ENCODE measurements at regions not wholly inside any gene's neighbourhood (a gene's known extent, or its start where the extent isn't known, plus 50 kb on each side); places are given as distances from the start of the nearest gene placed in this dataset.

GRCh38 chr4:151991884-151992167 lies 231.0 kb upstream of the GATB start:
- no peak overlapping the region for H3K9ac ChIP-seq (ENCODE audit: low read length)
- no peak overlapping the region for H3K4me3 ChIP-seq (ENCODE audit: low read length)
- intact Hi-C loops (cut with micrococcal nuclease): loop anchor here (2.0 to 5.0 kb wide), 2 partner anchors 43 to 230 kb away; partner anchors contain the start of gene GATB
- no peaks in the 10 kb centered on the region for H3K36me3 ChIP-seq (ENCODE audit: low read depth, low read length)
- no peaks in the 10 kb centered on the region for H3K9me3 ChIP-seq (ENCODE audit: low read length)
- no peaks in the 10 kb centered on the region for H3K79me2 ChIP-seq (ENCODE audit: low read length)
- POLR2A ChIA-PET (ENCODE audit: unreplicated experiment): no interaction called here
- no peak for TF ChIP-seq CTCF (conservative IDR thresholded peaks at IDR 0.05; ENCODE audit: low read depth, low read length)
- no peak for TF ChIP-seq EZH2phosphoT487 (IDR thresholded peaks at IDR 0.05; ENCODE audit: borderline replicate concordance, low read length)
- no peak for TF ChIP-seq EZH2 (IDR thresholded peaks at IDR 0.05; ENCODE audit: low read length, unreplicated experiment)
- no peaks in the 10 kb centered on the region for H3F3A ChIP-seq (ENCODE audit: low read length, unreplicated experiment)
- no peaks in the 10 kb centered on the region for H3K9me2 ChIP-seq (replicated peaks; ENCODE audit: low read length)
- no peak for DNase-seq
- BruUV-seq (replicated peaks): no TSS peak
- H3K27me3 ChIP-seq (ENCODE audit: low read length): no peaks in the 10 kb centered on the region
- peaks cover 23% of the 10 kb centered on the region for H3K4me1 ChIP-seq (ENCODE audit: insufficient read depth, low read length)
- CTCF ChIA-PET: no interaction called here
- ATAC-seq: no peak
- H3K27ac ChIP-seq (ENCODE audit: low read length): no peak overlapping the region
- no peak overlapping the region for H3K4me2 ChIP-seq (ENCODE audit: low read length)
- H4K20me1 ChIP-seq (ENCODE audit: low read length): no peaks in the 10 kb centered on the region
- H2AFZ ChIP-seq (ENCODE audit: low read length): no peak overlapping the region

GRCh38 chr4:151991001-151991883 lies 230.4 kb upstream of the GATB start:
- intact Hi-C loops (cut with micrococcal nuclease): loop anchor here (2.0 to 5.0 kb wide), 2 partner anchors 42 to 229 kb away; partner anchors contain the start of gene GATB
- no TSS peak for BruUV-seq (replicated peaks)

GRCh38 chr4:151990201-151990600 lies 229.4 kb upstream of the GATB start:
- H4K20me1 ChIP-seq (ENCODE audit: low read length): no peaks in the 10 kb centered on the region
- H3K36me3 ChIP-seq (ENCODE audit: low read depth, low read length): no peaks in the 10 kb centered on the region
- H3K4me2 ChIP-seq (ENCODE audit: low read length): peak overlapping the region; percentile 76
- H3K4me1 ChIP-seq (ENCODE audit: insufficient read depth, low read length): peaks cover 23% of the 10 kb centered on the region
- H3K9ac ChIP-seq (ENCODE audit: low read length): peak overlapping the region; percentile 71
- DNase-seq (peak; percentile 95), ATAC-seq (peak; percentile 91)
- peak overlapping the region; percentile 58; the same call in 1 of the 2 replicates for H2AFZ ChIP-seq (ENCODE audit: low read length)
- no peaks in the 10 kb centered on the region for H3K9me2 ChIP-seq (replicated peaks; ENCODE audit: low read length)
- TF ChIP-seq CTCF (conservative IDR thresholded peaks at IDR 0.05; ENCODE audit: low read depth, low read length) (no peak), EZH2phosphoT487 (IDR thresholded peaks at IDR 0.05; ENCODE audit: borderline replicate concordance, low read length) (no peak), EZH2 (IDR thresholded peaks at IDR 0.05; ENCODE audit: low read length, unreplicated experiment) (no peak)
- no peaks in the 10 kb centered on the region for H3F3A ChIP-seq (ENCODE audit: low read length, unreplicated experiment)
- H3K27ac ChIP-seq (ENCODE audit: low read length): peak overlapping the region; percentile 97
- POLR2A ChIA-PET (ENCODE audit: unreplicated experiment): interaction anchor here (0.6 kb wide), 1 partner anchor 117 kb away, joined by 3 read pairs; no protein-coding TSS in a partner anchor
- intact Hi-C loops (cut with micrococcal nuclease): loop anchor here (1.0 to 5.0 kb wide), 4 partner anchors 21 to 228 kb away; partner anchors contain the start of gene GATB
- H3K9me3 ChIP-seq (ENCODE audit: low read length): no peaks in the 10 kb centered on the region
- peak overlapping the region; percentile 41 for H3K4me3 ChIP-seq (ENCODE audit: low read length)
- H3K27me3 ChIP-seq (ENCODE audit: low read length): no peaks in the 10 kb centered on the region
- CTCF ChIA-PET: no interaction called here
- no TSS peak for BruUV-seq (replicated peaks)
- H3K79me2 ChIP-seq (ENCODE audit: low read length): no peaks in the 10 kb centered on the region

More at GRCh38 chr4:151991001-151991883, 230.4 kb upstream of the GATB start:
- Histone ChIP-seq H3K9ac (ENCODE audit: low read length) (peak overlapping the region; percentile 71), H3F3A (ENCODE audit: low read length, unreplicated experiment) (no peaks in the 10 kb centered on the region), H3K36me3 (ENCODE audit: low read depth, low read length) (no peaks in the 10 kb centered on the region), H3K4me2 (ENCODE audit: low read length) (peak overlapping the region; percentile 76), H3K79me2 (ENCODE audit: low read length) (no peaks in the 10 kb centered on the region), H4K20me1 (ENCODE audit: low read length) (no peaks in the 10 kb centered on the region), H2AFZ (ENCODE audit: low read length) (no peak overlapping the region), H3K9me2 (replicated peaks; ENCODE audit: low read length) (no peaks in the 10 kb centered on the region), H3K4me1 (ENCODE audit: insufficient read depth, low read length) (peaks cover 23% of the 10 kb centered on the region), H3K27me3 (ENCODE audit: low read length) (no peaks in the 10 kb centered on the region), H3K27ac (ENCODE audit: low read length) (peak overlapping the region; percentile 97), H3K4me3 (ENCODE audit: low read length) (no peak overlapping the region), H3K9me3 (ENCODE audit: low read length) (no peaks in the 10 kb centered on the region)
- TF ChIP-seq EZH2 (IDR thresholded peaks at IDR 0.05; ENCODE audit: low read length, unreplicated experiment): no peak
- POLR2A ChIA-PET (ENCODE audit: unreplicated experiment): no interaction called here
- ATAC-seq: no peak
- CTCF ChIA-PET: no interaction called here
- no peak for DNase-seq

Measured in PC-3 (cell line).